ENCODE measurements at regions not wholly inside any gene's neighbourhood (a gene's known extent, or its start where the extent isn't known, plus 50 kb on each side); places are given as distances from the start of the nearest gene placed in this dataset.

DNA sequence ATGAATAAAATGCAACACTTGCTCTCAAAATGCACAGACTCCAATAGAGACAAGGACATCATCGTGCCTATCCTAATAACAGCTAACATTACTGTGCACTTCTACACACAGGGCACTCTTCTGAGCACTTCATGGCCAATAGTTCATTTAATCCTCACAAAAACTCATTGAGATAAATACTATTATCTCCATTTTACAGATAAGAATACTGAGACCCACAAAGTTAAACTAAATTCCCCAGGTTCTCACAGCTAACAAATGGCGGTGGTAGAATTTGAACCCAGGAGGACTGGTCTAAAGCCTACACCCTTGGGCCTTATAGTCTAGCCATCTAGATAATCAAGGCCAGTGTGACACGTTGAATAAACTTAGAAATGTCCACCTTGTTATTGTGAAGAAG is 328.6 kb downstream of the RRAGC start:
- TF ChIP-seq TCF7 (CRISPR knock-in tag; IDR thresholded peaks at IDR 0.05; ENCODE audit: low read depth) = no peak
- no peak for TF ChIP-seq PRRX2 (CRISPR knock-in tag; IDR thresholded peaks at IDR 0.05)
- TF ChIP-seq, protein P1, sequence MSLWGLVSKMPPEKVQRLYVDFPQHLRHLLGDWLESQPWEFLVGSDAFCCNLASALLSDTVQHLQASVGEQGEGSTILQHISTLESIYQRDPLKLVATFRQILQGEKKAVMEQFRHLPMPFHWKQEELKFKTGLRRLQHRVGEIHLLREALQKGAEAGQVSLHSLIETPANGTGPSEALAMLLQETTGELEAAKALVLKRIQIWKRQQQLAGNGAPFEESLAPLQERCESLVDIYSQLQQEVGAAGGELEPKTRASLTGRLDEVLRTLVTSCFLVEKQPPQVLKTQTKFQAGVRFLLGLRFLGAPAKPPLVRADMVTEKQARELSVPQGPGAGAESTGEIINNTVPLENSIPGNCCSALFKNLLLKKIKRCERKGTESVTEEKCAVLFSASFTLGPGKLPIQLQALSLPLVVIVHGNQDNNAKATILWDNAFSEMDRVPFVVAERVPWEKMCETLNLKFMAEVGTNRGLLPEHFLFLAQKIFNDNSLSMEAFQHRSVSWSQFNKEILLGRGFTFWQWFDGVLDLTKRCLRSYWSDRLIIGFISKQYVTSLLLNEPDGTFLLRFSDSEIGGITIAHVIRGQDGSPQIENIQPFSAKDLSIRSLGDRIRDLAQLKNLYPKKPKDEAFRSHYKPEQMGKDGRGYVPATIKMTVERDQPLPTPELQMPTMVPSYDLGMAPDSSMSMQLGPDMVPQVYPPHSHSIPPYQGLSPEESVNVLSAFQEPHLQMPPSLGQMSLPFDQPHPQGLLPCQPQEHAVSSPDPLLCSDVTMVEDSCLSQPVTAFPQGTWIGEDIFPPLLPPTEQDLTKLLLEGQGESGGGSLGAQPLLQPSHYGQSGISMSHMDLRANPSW (CRISPR knock-in tag; conservative IDR thresholded peaks at IDR 0.05; ENCODE audit: low read depth) = no peak
- TF ChIP-seq NR2C2 (CRISPR knock-in tag; IDR thresholded peaks at IDR 0.05) = no peak
- TF ChIP-seq, protein P2, sequence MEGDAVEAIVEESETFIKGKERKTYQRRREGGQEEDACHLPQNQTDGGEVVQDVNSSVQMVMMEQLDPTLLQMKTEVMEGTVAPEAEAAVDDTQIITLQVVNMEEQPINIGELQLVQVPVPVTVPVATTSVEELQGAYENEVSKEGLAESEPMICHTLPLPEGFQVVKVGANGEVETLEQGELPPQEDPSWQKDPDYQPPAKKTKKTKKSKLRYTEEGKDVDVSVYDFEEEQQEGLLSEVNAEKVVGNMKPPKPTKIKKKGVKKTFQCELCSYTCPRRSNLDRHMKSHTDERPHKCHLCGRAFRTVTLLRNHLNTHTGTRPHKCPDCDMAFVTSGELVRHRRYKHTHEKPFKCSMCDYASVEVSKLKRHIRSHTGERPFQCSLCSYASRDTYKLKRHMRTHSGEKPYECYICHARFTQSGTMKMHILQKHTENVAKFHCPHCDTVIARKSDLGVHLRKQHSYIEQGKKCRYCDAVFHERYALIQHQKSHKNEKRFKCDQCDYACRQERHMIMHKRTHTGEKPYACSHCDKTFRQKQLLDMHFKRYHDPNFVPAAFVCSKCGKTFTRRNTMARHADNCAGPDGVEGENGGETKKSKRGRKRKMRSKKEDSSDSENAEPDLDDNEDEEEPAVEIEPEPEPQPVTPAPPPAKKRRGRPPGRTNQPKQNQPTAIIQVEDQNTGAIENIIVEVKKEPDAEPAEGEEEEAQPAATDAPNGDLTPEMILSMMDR (IDR thresholded peaks at IDR 0.05) = no peak
- TF ChIP-seq ZNF121 (CRISPR knock-in tag; IDR thresholded peaks at IDR 0.05) = no peak
- TF ChIP-seq ESRRA (CRISPR knock-in tag; IDR thresholded peaks at IDR 0.05; ENCODE audit: borderline replicate concordance) = no peak
- TF ChIP-seq, protein P3, sequence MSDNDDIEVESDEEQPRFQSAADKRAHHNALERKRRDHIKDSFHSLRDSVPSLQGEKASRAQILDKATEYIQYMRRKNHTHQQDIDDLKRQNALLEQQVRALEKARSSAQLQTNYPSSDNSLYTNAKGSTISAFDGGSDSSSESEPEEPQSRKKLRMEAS (CRISPR knock-in tag; IDR thresholded peaks at IDR 0.05) = no peak
- no peak for TF ChIP-seq ZNF317 (CRISPR knock-in tag; IDR thresholded peaks at IDR 0.05; ENCODE audit: borderline replicate concordance, low read depth)
- no peak for TF ChIP-seq ETV6 (CRISPR knock-in tag; IDR thresholded peaks at IDR 0.05)

Data from WTC11 (cell line).